HL-60 (cell line): ENCODE measurements at regions not wholly inside any gene's neighbourhood (a gene's known extent, or its start where the extent isn't known, plus 50 kb on each side); places are given as distances from the start of the nearest gene placed in this dataset.

Experiments
- DNase-seq, 2 experiments: peaks; one replicate each; pipeline ENCODE4 v3.0.0-alpha.2; 2010 to 2020; ENCODE audit warnings: low read depth in 1 of 2, low spot score in 1 of 2
- H3K27ac ChIP-seq: fragments of 250-450 bp; sonication (Bioruptor Pico); replicated peaks from 2 replicates; pipeline ENCODE4 v1.5.1; 2020; ENCODE audit warnings: mild to moderate bottlenecking, moderate library complexity
- H3K27me3 ChIP-seq: fragments of 250-450 bp; sonication (Bioruptor Pico); 2 replicates; pipeline ENCODE4 v1.5.1; 2021; ENCODE audit warnings: mild to moderate bottlenecking, moderate library complexity; ENCODE audit not compliant: insufficient read depth, poor library complexity, severe bottlenecking
- H3K4me3 ChIP-seq: replicated peaks from 2 replicates; pipeline ENCODE4 v1.5.1; 2011; ENCODE audit warnings: mild to moderate bottlenecking, control low read depth, low read length; ENCODE audit not compliant: insufficient read depth
- GABPA ChIP-seq: IDR thresholded peaks from 2 replicates; pipeline ENCODE4 v1.6.1; 2012; ENCODE audit warnings: low read depth
- POLR2AphosphoS5 ChIP-seq: IDR thresholded peaks from 2 replicates; pipeline ENCODE4 v1.6.1; 2012; ENCODE audit warnings: low read depth
- SPI1 ChIP-seq: IDR thresholded peaks from 2 replicates; pipeline ENCODE4 v1.6.1; 2012; ENCODE audit warnings: low read depth, mild to moderate bottlenecking, borderline replicate concordance
- TF ChIP-seq, protein P1 (sequence below): IDR thresholded peaks from 2 replicates; pipeline ENCODE4 v1.6.1; 2012; ENCODE audit warnings: low read depth; ENCODE audit not compliant: insufficient replicate concordance
- TF ChIP-seq, protein P2 (sequence below): IDR thresholded peaks from one replicate; pipeline ENCODE4 v1.5.1; 2011; ENCODE audit warnings: low read length, control low read depth, inconsistent platforms; ENCODE audit not compliant: insufficient read depth

DNA sequence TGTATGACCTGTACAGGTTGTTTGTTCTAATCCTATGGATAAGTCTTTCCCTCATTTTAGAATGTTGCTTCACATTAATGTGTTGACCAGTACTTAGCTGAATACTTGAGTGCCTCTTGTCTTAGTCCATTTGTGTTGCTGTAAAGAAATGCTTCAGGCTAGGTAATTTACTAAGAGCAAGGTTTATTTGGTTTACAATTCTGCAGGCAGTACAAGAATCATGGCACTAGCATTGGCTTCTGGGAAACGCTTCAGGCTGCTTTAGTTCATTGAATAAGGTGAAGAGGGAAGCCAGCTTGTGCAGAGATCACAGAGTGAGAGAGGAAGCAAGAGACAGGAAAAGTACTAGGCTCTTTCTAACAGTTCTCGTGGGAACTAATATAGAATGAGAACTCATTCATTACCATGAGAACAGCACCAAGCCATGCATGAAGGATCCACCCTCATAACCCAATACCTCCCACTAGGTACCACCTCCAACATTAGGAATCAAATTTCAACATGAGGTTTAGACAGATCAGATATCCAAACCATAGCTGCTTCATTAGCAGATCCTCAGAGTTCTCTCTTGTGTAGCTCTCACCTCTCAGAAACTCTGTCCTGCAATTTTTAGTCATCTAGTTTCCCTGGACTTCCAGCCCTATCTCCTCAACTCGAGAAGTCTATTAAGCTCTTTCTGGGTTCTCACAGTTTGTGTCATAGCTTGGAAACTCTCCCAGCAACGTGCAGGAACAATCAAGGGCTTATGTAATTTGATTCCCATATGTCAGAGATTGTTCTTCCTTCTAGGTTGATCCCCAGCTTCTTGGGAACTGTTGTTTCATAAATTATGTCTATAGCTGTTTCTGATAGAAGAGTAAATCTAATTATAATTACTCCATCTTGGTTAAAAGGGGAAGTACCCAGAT lies 2082.3 kb upstream of the CELF4 start:
- no peak for DNase-seq
- TF ChIP-seq, protein P1, sequence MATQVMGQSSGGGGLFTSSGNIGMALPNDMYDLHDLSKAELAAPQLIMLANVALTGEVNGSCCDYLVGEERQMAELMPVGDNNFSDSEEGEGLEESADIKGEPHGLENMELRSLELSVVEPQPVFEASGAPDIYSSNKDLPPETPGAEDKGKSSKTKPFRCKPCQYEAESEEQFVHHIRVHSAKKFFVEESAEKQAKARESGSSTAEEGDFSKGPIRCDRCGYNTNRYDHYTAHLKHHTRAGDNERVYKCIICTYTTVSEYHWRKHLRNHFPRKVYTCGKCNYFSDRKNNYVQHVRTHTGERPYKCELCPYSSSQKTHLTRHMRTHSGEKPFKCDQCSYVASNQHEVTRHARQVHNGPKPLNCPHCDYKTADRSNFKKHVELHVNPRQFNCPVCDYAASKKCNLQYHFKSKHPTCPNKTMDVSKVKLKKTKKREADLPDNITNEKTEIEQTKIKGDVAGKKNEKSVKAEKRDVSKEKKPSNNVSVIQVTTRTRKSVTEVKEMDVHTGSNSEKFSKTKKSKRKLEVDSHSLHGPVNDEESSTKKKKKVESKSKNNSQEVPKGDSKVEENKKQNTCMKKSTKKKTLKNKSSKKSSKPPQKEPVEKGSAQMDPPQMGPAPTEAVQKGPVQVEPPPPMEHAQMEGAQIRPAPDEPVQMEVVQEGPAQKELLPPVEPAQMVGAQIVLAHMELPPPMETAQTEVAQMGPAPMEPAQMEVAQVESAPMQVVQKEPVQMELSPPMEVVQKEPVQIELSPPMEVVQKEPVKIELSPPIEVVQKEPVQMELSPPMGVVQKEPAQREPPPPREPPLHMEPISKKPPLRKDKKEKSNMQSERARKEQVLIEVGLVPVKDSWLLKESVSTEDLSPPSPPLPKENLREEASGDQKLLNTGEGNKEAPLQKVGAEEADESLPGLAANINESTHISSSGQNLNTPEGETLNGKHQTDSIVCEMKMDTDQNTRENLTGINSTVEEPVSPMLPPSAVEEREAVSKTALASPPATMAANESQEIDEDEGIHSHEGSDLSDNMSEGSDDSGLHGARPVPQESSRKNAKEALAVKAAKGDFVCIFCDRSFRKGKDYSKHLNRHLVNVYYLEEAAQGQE, result no peak
- no peak for TF ChIP-seq GABPA
- no peak for TF ChIP-seq POLR2AphosphoS5
- TF ChIP-seq SPI1, result no peak
- TF ChIP-seq, protein P2, sequence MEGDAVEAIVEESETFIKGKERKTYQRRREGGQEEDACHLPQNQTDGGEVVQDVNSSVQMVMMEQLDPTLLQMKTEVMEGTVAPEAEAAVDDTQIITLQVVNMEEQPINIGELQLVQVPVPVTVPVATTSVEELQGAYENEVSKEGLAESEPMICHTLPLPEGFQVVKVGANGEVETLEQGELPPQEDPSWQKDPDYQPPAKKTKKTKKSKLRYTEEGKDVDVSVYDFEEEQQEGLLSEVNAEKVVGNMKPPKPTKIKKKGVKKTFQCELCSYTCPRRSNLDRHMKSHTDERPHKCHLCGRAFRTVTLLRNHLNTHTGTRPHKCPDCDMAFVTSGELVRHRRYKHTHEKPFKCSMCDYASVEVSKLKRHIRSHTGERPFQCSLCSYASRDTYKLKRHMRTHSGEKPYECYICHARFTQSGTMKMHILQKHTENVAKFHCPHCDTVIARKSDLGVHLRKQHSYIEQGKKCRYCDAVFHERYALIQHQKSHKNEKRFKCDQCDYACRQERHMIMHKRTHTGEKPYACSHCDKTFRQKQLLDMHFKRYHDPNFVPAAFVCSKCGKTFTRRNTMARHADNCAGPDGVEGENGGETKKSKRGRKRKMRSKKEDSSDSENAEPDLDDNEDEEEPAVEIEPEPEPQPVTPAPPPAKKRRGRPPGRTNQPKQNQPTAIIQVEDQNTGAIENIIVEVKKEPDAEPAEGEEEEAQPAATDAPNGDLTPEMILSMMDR, result no peak
- Histone ChIP-seq H3K27me3 (no peaks in the 10 kb centered on the region), H3K4me3 (no peak overlapping the region), H3K27ac (no peak overlapping the region)

DNA sequence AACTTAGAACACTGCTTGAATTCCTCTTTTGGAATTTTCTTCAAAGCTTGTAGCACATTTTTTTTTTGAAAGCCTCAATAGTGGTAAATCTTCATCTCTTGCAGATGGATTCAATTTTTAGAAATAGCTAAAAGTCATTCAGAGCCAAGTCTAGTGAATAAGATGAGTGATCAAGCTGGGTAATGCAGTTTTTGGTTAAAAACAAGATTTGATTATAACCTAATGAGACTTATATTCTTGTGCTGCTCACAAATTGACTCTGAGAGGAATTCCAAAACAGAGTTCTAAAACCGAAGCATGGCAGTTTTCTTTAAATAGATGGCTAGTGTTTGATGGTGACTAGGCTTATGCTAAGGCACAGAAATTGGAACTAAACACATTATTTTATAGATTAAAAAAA lies 2072.6 kb upstream of the CELF4 start:
- TF ChIP-seq, protein P1, result no peak
- TF ChIP-seq SPI1, result no peak
- Histone ChIP-seq H3K27me3 (no peaks in the 10 kb centered on the region), H3K4me3 (no peak overlapping the region), H3K27ac (no peak overlapping the region)
- no peak for DNase-seq

DNA sequence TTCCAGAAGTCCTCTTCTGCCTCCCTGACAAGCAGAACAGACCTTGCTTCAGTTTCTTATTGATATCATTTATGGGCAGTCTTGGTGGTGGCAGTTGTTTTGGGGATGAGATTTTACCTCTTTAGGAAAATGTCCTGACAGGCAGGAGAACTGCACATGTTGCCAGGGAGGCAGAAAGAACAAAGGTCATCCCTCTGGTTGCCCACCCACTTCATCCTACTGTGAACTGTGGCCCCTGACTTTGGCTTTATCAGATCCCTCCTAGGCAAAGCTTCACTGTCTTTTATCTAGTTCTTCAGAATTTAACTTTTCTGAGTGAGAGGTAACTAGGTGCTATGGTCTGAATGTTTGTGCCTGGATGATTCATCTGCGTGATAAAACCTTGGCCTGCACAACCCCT lies 2071.3 kb upstream of the CELF4 start:
- TF ChIP-seq, protein P1, result no peak
- TF ChIP-seq GABPA (no peak), POLR2AphosphoS5 (no peak), SPI1 (no peak)
- TF ChIP-seq, protein P2, result no peak
- Histone ChIP-seq H3K27ac (no peak overlapping the region), H3K4me3 (no peak overlapping the region), H3K27me3 (no peaks in the 10 kb centered on the region)
- DNase-seq, result no peak
